ENCODE measurements at regions not wholly inside any gene's neighbourhood (a gene's known extent, or its start where the extent isn't known, plus 50 kb on each side); places are given as distances from the start of the nearest gene placed in this dataset.
"Not testable (repeated sequence)": the region's sequence is repeated elsewhere in the genome, so short reads cannot be mapped to it uniquely, and the experiment has no call there.

DNA sequence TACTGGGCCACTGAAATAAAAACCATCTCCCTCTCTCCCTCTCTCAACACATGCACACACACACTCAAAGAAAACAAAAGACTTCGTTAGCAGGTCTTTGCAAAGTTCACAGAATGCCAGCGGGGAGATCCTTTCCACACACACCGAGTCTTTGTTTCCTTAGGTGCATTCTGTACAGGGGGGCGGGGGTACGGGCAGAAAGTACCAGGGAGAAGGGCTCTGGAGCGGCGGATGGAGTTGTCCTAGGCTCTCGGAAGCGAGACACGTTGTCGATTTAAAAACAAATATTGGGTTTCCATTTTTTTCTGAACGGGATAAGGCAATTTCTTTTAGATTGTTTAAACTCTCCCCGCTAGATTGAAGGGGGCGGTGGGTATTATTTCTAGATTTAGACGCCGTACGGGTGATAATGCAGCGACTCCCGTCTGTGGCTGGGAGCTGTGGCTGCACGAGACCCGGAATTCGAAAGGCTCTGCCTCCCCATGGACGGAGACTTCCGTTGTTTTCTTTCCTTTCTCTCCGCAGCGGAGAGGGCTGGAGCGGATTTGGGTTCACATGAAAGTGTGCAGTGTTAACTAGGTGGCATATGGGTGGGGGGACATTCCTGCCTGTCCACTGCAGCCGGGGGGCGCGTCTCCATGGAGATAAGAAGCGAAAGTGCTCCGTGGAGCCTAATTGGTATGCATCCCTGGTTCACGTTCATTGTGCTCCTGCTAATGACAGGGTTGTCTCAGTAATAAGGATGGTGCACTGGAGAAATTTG is 357.9 kb downstream of the TEX29 start:
- not testable (repeated sequence) for H2BK5ac ChIP-seq (ENCODE audit: insufficient read length, low read length); H3K79me2 ChIP-seq (ENCODE audit: insufficient read depth, low read length); H3K4ac ChIP-seq (ENCODE audit: low read depth, low read length); H2BK12ac ChIP-seq (ENCODE audit: insufficient read length, low read depth, low read length); H3K23me2 ChIP-seq (ENCODE audit: insufficient read length, low read depth, low read length, poor library complexity, severe bottlenecking); H3K18ac ChIP-seq (ENCODE audit: insufficient read length, low read depth, low read length); H4K5ac ChIP-seq (ENCODE audit: insufficient read length, low read depth, low read length); DNase-seq; H3K4me1 ChIP-seq (ENCODE audit: insufficient read depth, low read length); H3K9me3 ChIP-seq (ENCODE audit: control insufficient read depth, low read depth, low read length); H3K23ac ChIP-seq (ENCODE audit: insufficient read length, low read depth, low read length); H2BK20ac ChIP-seq (ENCODE audit: low read depth, low read length, poor library complexity, severe bottlenecking); H3K9ac ChIP-seq (ENCODE audit: extremely low read depth, insufficient read length, low read length); H3T11ph ChIP-seq (ENCODE audit: low read length); H3K56ac ChIP-seq (ENCODE audit: insufficient read length, low read depth, low read length); H2BK120ac ChIP-seq (ENCODE audit: low read depth, low read length, poor library complexity, severe bottlenecking); H2AK5ac ChIP-seq (ENCODE audit: insufficient read length, low read length); H4K20me1 ChIP-seq (ENCODE audit: control insufficient read depth, insufficient read depth, insufficient read length); H3K4me3 Mint-ChIP-seq; H4K8ac ChIP-seq (replicated peaks; ENCODE audit: insufficient read length, low read depth, low read length); H3K79me1 ChIP-seq (ENCODE audit: insufficient read depth, low read depth, low read length, poor library complexity, severe bottlenecking); H3K9me3 Mint-ChIP-seq; H3K27me3 Mint-ChIP-seq (ENCODE audit: low read depth); H4K91ac ChIP-seq (ENCODE audit: insufficient read length, low read depth, low read length); H3K36me3 Mint-ChIP-seq (ENCODE audit: insufficient read depth in 1 of 3, low read depth in 3 of 3); H3K4me1 Mint-ChIP-seq; H3K27ac ChIP-seq (ENCODE audit: insufficient read length, low read depth, low read length); H3K27me3 ChIP-seq (ENCODE audit: insufficient read depth, low read length); H2BK15ac ChIP-seq (ENCODE audit: low read depth, low read length); H2AFZ ChIP-seq (ENCODE audit: low read length); H3K4me2 ChIP-seq (ENCODE audit: insufficient read depth, insufficient read length, low read length); H3K14ac ChIP-seq (ENCODE audit: insufficient read depth, low read length); H3K27ac Mint-ChIP-seq
- no CpG with 5 or more reads among the region's 33 CpGs for WGBS (ENCODE audit: extremely low coverage, insufficient read length, low lambda C conversion rate)

DNA sequence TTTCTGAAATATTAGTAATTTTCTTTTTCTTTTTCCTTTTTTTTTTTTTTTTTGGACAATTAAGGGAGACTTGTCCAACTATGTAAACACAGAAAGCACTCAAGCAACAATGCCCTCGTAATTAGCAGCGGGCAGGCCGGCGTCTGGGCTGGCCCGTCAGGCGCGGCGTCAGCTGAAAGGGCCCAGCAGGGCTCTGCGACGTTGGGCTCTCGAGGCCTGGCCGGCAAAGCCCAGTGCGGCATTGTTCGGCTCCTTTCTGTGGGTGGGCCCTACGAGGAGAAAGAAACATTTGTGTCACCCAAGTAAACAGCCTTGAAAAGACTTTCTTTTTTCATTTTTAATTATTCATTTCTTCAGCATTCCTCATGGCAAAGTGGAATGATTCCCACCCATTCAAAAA is 359.2 kb downstream of the TEX29 start:
- not testable (repeated sequence) for H4K8ac ChIP-seq (replicated peaks; ENCODE audit: insufficient read length, low read depth, low read length); H3K27me3 ChIP-seq (ENCODE audit: insufficient read depth, low read length); H2BK120ac ChIP-seq (ENCODE audit: low read depth, low read length, poor library complexity, severe bottlenecking); H2BK5ac ChIP-seq (ENCODE audit: insufficient read length, low read length); H3K23me2 ChIP-seq (ENCODE audit: insufficient read length, low read depth, low read length, poor library complexity, severe bottlenecking); H3K4me1 Mint-ChIP-seq; H3K9me3 ChIP-seq (ENCODE audit: control insufficient read depth, low read depth, low read length); DNase-seq; H3K4me2 ChIP-seq (ENCODE audit: insufficient read depth, insufficient read length, low read length); H3K18ac ChIP-seq (ENCODE audit: insufficient read length, low read depth, low read length); H2AFZ ChIP-seq (ENCODE audit: low read length); H3K79me1 ChIP-seq (ENCODE audit: insufficient read depth, low read depth, low read length, poor library complexity, severe bottlenecking); H3K27ac ChIP-seq (ENCODE audit: insufficient read length, low read depth, low read length); H3K27ac Mint-ChIP-seq; H3K14ac ChIP-seq (ENCODE audit: insufficient read depth, low read length); H3K79me2 ChIP-seq (ENCODE audit: insufficient read depth, low read length); H4K20me1 ChIP-seq (ENCODE audit: control insufficient read depth, insufficient read depth, insufficient read length); H3K4me3 Mint-ChIP-seq; H3K9me3 Mint-ChIP-seq; H3K27me3 Mint-ChIP-seq (ENCODE audit: low read depth); H3T11ph ChIP-seq (ENCODE audit: low read length); H2BK12ac ChIP-seq (ENCODE audit: insufficient read length, low read depth, low read length); H3K36me3 Mint-ChIP-seq (ENCODE audit: insufficient read depth in 1 of 3, low read depth in 3 of 3); H2AK5ac ChIP-seq (ENCODE audit: insufficient read length, low read length); H3K4ac ChIP-seq (ENCODE audit: low read depth, low read length); H4K5ac ChIP-seq (ENCODE audit: insufficient read length, low read depth, low read length); H4K91ac ChIP-seq (ENCODE audit: insufficient read length, low read depth, low read length); H2BK15ac ChIP-seq (ENCODE audit: low read depth, low read length); H3K23ac ChIP-seq (ENCODE audit: insufficient read length, low read depth, low read length); H2BK20ac ChIP-seq (ENCODE audit: low read depth, low read length, poor library complexity, severe bottlenecking); H3K56ac ChIP-seq (ENCODE audit: insufficient read length, low read depth, low read length); H3K9ac ChIP-seq (ENCODE audit: extremely low read depth, insufficient read length, low read length); H3K4me1 ChIP-seq (ENCODE audit: insufficient read depth, low read length)
- WGBS (ENCODE audit: extremely low coverage, insufficient read length, low lambda C conversion rate) = no CpG with 5 or more reads among the region's 15 CpGs
